Ectodermal cell (in vitro differentiated cells): ENCODE measurements at regions not wholly inside any gene's neighbourhood (a gene's known extent, or its start where the extent isn't known, plus 50 kb on each side); places are given as distances from the start of the nearest gene placed in this dataset.
"Not testable (repeated sequence)": the region's sequence is repeated elsewhere in the genome, so short reads cannot be mapped to it uniquely, and the experiment has no call there.

Experiments
- H3K27ac ChIP-seq: 2 replicates; pipeline ENCODE4 v1.7.0; 2013; ENCODE audit warnings: mild to moderate bottlenecking, low read depth, low read length; ENCODE audit not compliant: insufficient read depth, poor library complexity, severe bottlenecking
- H3K27me3 ChIP-seq: 2 replicates; pipeline ENCODE4 v1.7.0; 2013; ENCODE audit warnings: mild to moderate bottlenecking, low read length; ENCODE audit not compliant: insufficient read depth, control insufficient read depth, poor library complexity, severe bottlenecking
- H3K36me3 ChIP-seq: one replicate; pipeline ENCODE4 v1.7.0; 2013; ENCODE audit warnings: low read length; ENCODE audit not compliant: control insufficient read depth, insufficient read depth
- H3K4me1 ChIP-seq: one replicate; pipeline ENCODE4 v1.7.0; 2013; ENCODE audit warnings: low read length; ENCODE audit not compliant: control insufficient read depth, insufficient read depth
- H3K4me3 ChIP-seq: 2 replicates; pipeline ENCODE4 v1.7.0; 2013; ENCODE audit warnings: low read depth, low read length, control low read depth; ENCODE audit not compliant: insufficient read depth
- H3K9me3 ChIP-seq: 2 replicates; pipeline ENCODE4 v1.7.0; 2013; ENCODE audit warnings: mild to moderate bottlenecking, low read length, moderate library complexity; ENCODE audit not compliant: control insufficient read depth
- WGBS, 2 experiments: methylation state at CpG; one replicate each; pipeline ENCODE4 v1.1.7; 2013; ENCODE audit warnings: missing lambda C conversion rate in 2 of 2; 5-methylcytosine and 5-hydroxymethylcytosine counted together

GRCh38 chr10:65204999-65205398 is 1683.8 kb downstream of the REEP3 start:
- 100% methylated on average over 1 of the region's 1 CpG; no CpG with 5 or more reads in 1 of the 2 experiments for WGBS, 2 experiments
- H3K9me3 ChIP-seq, result no peaks in the 10 kb centered on the region

GRCh38 chr10:65213170-65213569 is 1692.0 kb downstream of the REEP3 start:
- H3K9me3 ChIP-seq, result no peaks in the 10 kb centered on the region
- H3K4me1 ChIP-seq, result no peaks in the 10 kb centered on the region
- H3K27ac ChIP-seq, result no peak overlapping the region
- no peaks in the 10 kb centered on the region for H3K36me3 ChIP-seq
- no peaks in the 10 kb centered on the region for H3K27me3 ChIP-seq
- 100% methylated on average over 1 of the region's 2 CpGs for WGBS, 2 experiments
- H3K4me3 ChIP-seq, result no peak overlapping the region

More at GRCh38 chr10:65204999-65205398, 1683.8 kb downstream of the REEP3 start:
- H3K36me3 ChIP-seq, result no peaks in the 10 kb centered on the region
- no peak overlapping the region for H3K4me3 ChIP-seq
- H3K4me1 ChIP-seq, result no peaks in the 10 kb centered on the region
- H3K27ac ChIP-seq, result no peak overlapping the region
- no peaks in the 10 kb centered on the region for H3K27me3 ChIP-seq

GRCh38 chr10:65219444-65219843 is 1698.2 kb downstream of the REEP3 start:
- Histone ChIP-seq H3K9me3 (no peaks in the 10 kb centered on the region), H3K27ac (no peak overlapping the region), H3K4me1 (no peaks in the 10 kb centered on the region), H3K4me3 (no peak overlapping the region), H3K36me3 (no peaks in the 10 kb centered on the region), H3K27me3 (no peaks in the 10 kb centered on the region)
- WGBS, 2 experiments, result 95 to 100% methylated on average over 1 to 3 of the region's 3 CpGs

- Histone ChIP-seq H3K36me3 (no peaks in the 10 kb centered on the region), H3K27me3 (no peaks in the 10 kb centered on the region), H3K27ac (no peak overlapping the region), H3K4me1 (peaks cover 4% of the 10 kb centered on the region), H3K4me3 (no peak overlapping the region), H3K9me3 (no peaks in the 10 kb centered on the region)
- 16 to 32% methylated on average over 3 of the region's 3 CpGs for WGBS, 2 experiments
These were observed 1694.7 kb upstream of the LRRTM3 start for GRCh38 chr10:65231148-65231547.

- H3K36me3 ChIP-seq, result no peaks in the 10 kb centered on the region
- no peak overlapping the region for H3K27ac ChIP-seq
- no peaks in the 10 kb centered on the region for H3K9me3 ChIP-seq
- H3K4me1 ChIP-seq, result peaks cover 4% of the 10 kb centered on the region
- 90 to 95% methylated on average over 2 of the region's 2 CpGs for WGBS, 2 experiments
- no peak overlapping the region for H3K4me3 ChIP-seq
- H3K27me3 ChIP-seq, result no peaks in the 10 kb centered on the region
These were observed 1691.6 kb upstream of the LRRTM3 start for GRCh38 chr10:65234261-65234660.

GRCh38 chr10:65235266-65235665 is 1690.6 kb upstream of the LRRTM3 start:
- H3K9me3 ChIP-seq, result no peaks in the 10 kb centered on the region
- no peak overlapping the region for H3K27ac ChIP-seq
- peaks cover 4% of the 10 kb centered on the region for H3K4me1 ChIP-seq
- H3K36me3 ChIP-seq, result no peaks in the 10 kb centered on the region
- 88 to 93% methylated on average over 2 of the region's 2 CpGs for WGBS, 2 experiments
- H3K4me3 ChIP-seq, result no peak overlapping the region
- no peaks in the 10 kb centered on the region for H3K27me3 ChIP-seq

GRCh38 chr10:65235846-65236245 is 1690.0 kb upstream of the LRRTM3 start:
- WGBS, 2 experiments, result 90 to 100% methylated on average over 1 to 2 of the region's 2 CpGs
- Histone ChIP-seq H3K4me1 (peaks cover 4% of the 10 kb centered on the region), H3K27ac (no peak overlapping the region), H3K4me3 (no peak overlapping the region), H3K27me3 (no peaks in the 10 kb centered on the region), H3K36me3 (no peaks in the 10 kb centered on the region), H3K9me3 (no peaks in the 10 kb centered on the region)

GRCh38 chr10:65265451-65265954 is 1660.3 kb upstream of the LRRTM3 start:
- H3K4me3 ChIP-seq, result no peak overlapping the region
- no peaks in the 10 kb centered on the region for H3K27me3 ChIP-seq
- no peaks in the 10 kb centered on the region for H3K36me3 ChIP-seq
- no peak overlapping the region for H3K27ac ChIP-seq
- H3K4me1 ChIP-seq, result no peaks in the 10 kb centered on the region
- no peaks in the 10 kb centered on the region for H3K9me3 ChIP-seq
- WGBS, 2 experiments, result 96 to 100% methylated on average over 2 of the region's 2 CpGs

GRCh38 chr10:65269551-65269950 is 1656.3 kb upstream of the LRRTM3 start:
- H3K4me1 ChIP-seq, H3K36me3 ChIP-seq, H3K27me3 ChIP-seq, H3K27ac ChIP-seq, H3K4me3 ChIP-seq, H3K9me3 ChIP-seq: not testable (repeated sequence)

- WGBS, 2 experiments, result 95 to 97% methylated on average over 10 of the region's 10 CpGs
These were observed 1654.9 kb upstream of the LRRTM3 start for GRCh38 chr10:65270969-65271368.

GRCh38 chr10:65273115-65273514 is 1652.7 kb upstream of the LRRTM3 start:
- Histone ChIP-seq H3K9me3 (no peaks in the 10 kb centered on the region), H3K27ac (no peak overlapping the region), H3K36me3 (no peaks in the 10 kb centered on the region), H3K27me3 (peaks cover 6% of the 10 kb centered on the region), H3K4me3 (no peak overlapping the region), H3K4me1 (no peaks in the 10 kb centered on the region)

More at GRCh38 chr10:65270969-65271368, 1654.9 kb upstream of the LRRTM3 start:
- H3K27ac ChIP-seq, result no peak overlapping the region
- H3K4me1 ChIP-seq, result no peaks in the 10 kb centered on the region
- no peaks in the 10 kb centered on the region for H3K36me3 ChIP-seq
- no peaks in the 10 kb centered on the region for H3K9me3 ChIP-seq
- no peak overlapping the region for H3K4me3 ChIP-seq
- peaks cover 6% of the 10 kb centered on the region for H3K27me3 ChIP-seq
